Endothelial cell of umbilical vein (primary cell): ENCODE measurements at regions not wholly inside any gene's neighbourhood (a gene's known extent, or its start where the extent isn't known, plus 50 kb on each side); places are given as distances from the start of the nearest gene placed in this dataset.

Experiments used
- BruUV-seq: library from RNA; stranded (reverse); fragments of 400-500 nt; replicated peaks from 2 replicates; lab custom pipeline; 2021; lab: Mats Ljungman, UMichigan
- CTCF ChIA-PET: fragments of 300-600, 350-600 bp; sonication (Branson Sonifier 250); formaldehyde crosslinking; loops from one replicate; lab custom pipeline; 2021; ENCODE audit warnings: antibody characterized with exemption, inconsistent platforms; lab: Charles Lee
- POLR2A ChIA-PET: fragments of 300-600, 350-600 bp; sonication (Branson Sonifier 250); formaldehyde crosslinking; loops from one replicate; lab custom pipeline; 2021; ENCODE audit warnings: antibody characterized with exemption, inconsistent platforms; lab: Charles Lee
- DNase-seq: peaks from one replicate; pipeline ENCODE4 v3.0.0-alpha.2; 2011; ENCODE audit warnings: low read depth, low spot score
- FAIRE-seq: peaks from 2 replicates; lab custom pipeline; 2011; peaks lifted over from hg19 to GRCh38; lab: Jason Lieb, UNC
- H2AFZ ChIP-seq: 2 replicates; pipeline ENCODE4 v1.6.0; 2012; ENCODE audit warnings: low read depth, low read length, control low read depth, inconsistent platforms
- H3K27ac ChIP-seq: 2 replicates; pipeline ENCODE4 v1.5.1; 2011; ENCODE audit warnings: low read depth, mild to moderate bottlenecking, control low read depth, low read length, moderate library complexity; ENCODE audit not compliant: insufficient read depth
- H3K27me3 ChIP-seq, 2 experiments: 2 replicates each; pipeline versions ENCODE4 v1.6.0 to v1.6.1; 2011; ENCODE audit warnings: low read length in 2 of 2, mixed read lengths in 1 of 2; ENCODE audit not compliant: control insufficient read depth in 2 of 2, insufficient read depth in 2 of 2
- H3K36me3 ChIP-seq, 2 experiments: 2 replicates in 1 of 2; 3 replicates in 1 of 2; pipeline ENCODE4 v1.5.1; 2011; ENCODE audit warnings: low read length in 2 of 2, mild to moderate bottlenecking in 1 of 2, moderate library complexity in 1 of 2; ENCODE audit not compliant: control insufficient read depth in 2 of 2, insufficient read depth in 2 of 2; ENCODE audit errors: extremely low read depth in 1 of 2
- H3K4me1 ChIP-seq: 3 replicates; pipeline ENCODE4 v1.5.1; 2011; ENCODE audit warnings: mild to moderate bottlenecking, low read length; ENCODE audit not compliant: control insufficient read depth, insufficient read depth; ENCODE audit errors: extremely low read depth
- H3K4me2 ChIP-seq: 2 replicates; pipeline ENCODE4 v1.6.1; 2011; ENCODE audit warnings: low read length, control low read depth, mixed read lengths; ENCODE audit not compliant: insufficient read depth
- H3K4me3 ChIP-seq, 3 experiments: fragments of 200-600 bp in 1 of 3; sonication (generic), shearing (Covaris generic) in 1 of 3; replicated peaks in 1 of 3; 2 replicates each; pipeline ENCODE4 v1.5.1; 2011 to 2016; ENCODE audit warnings: control low read depth in 3 of 3, low read length in 3 of 3, mild to moderate bottlenecking in 2 of 3, inconsistent platforms in 1 of 3, low read depth in 1 of 3, moderate library complexity in 1 of 3; ENCODE audit not compliant: insufficient read depth in 1 of 3
- H3K79me2 ChIP-seq: 2 replicates; pipeline ENCODE4 v1.6.0; 2012; ENCODE audit warnings: low read length, inconsistent platforms; ENCODE audit not compliant: control insufficient read depth, insufficient read depth
- H3K9ac ChIP-seq: replicated peaks from 2 replicates; pipeline ENCODE3; 2011; ENCODE audit warnings: low read length, control low read depth; ENCODE audit not compliant: insufficient read depth; ENCODE audit errors: extremely low read depth
- H3K9me1 ChIP-seq: replicated peaks from 3 replicates; pipeline ENCODE4 v1.6.0; 2011; ENCODE audit warnings: mild to moderate bottlenecking, low read length; ENCODE audit not compliant: control insufficient read depth, insufficient read depth; ENCODE audit errors: extremely low read depth
- H3K9me3 ChIP-seq: replicated peaks from 2 replicates; pipeline ENCODE4 v1.5.1; 2012; ENCODE audit warnings: low read length, inconsistent platforms; ENCODE audit not compliant: control insufficient read depth, insufficient read depth
- H4K20me1 ChIP-seq: replicated peaks from 2 replicates; pipeline ENCODE3; 2011; ENCODE audit warnings: mild to moderate bottlenecking, low read length; ENCODE audit not compliant: control insufficient read depth, insufficient read depth; ENCODE audit errors: extremely low read depth
- EZH2 ChIP-seq: IDR thresholded peaks from 2 replicates; pipeline ENCODE4 v1.6.1; 2012; ENCODE audit warnings: borderline replicate concordance, low read depth, mild to moderate bottlenecking, moderate library complexity, low read length, inconsistent platforms; ENCODE audit not compliant: severe bottlenecking
- FOS ChIP-seq: IDR thresholded peaks from 2 replicates; pipeline ENCODE4 v1.6.1; 2011; ENCODE audit warnings: mild to moderate bottlenecking, low read length, moderate library complexity, borderline replicate concordance; ENCODE audit not compliant: insufficient read depth
- GATA2 ChIP-seq: IDR thresholded peaks from 2 replicates; pipeline ENCODE4 v1.7.0; 2011; ENCODE audit warnings: low read depth, mild to moderate bottlenecking, moderate library complexity, mixed read lengths, low read length; ENCODE audit not compliant: insufficient read length, insufficient read depth
- JUN ChIP-seq: IDR thresholded peaks from 2 replicates; pipeline ENCODE4 v1.6.1; 2011; ENCODE audit warnings: borderline replicate concordance, low read depth; ENCODE audit not compliant: insufficient read length, insufficient read depth
- MYC ChIP-seq: IDR thresholded peaks from one replicate; pipeline ENCODE4 v1.6.1; 2011; ENCODE audit warnings: mild to moderate bottlenecking, low read depth, low read length
- POLR2A ChIP-seq: IDR thresholded peaks from 2 replicates; pipeline ENCODE4 v1.6.1; 2012; ENCODE audit warnings: low read depth, mild to moderate bottlenecking, control low read depth, low read length
- POLR2AphosphoS5 ChIP-seq: IDR thresholded peaks from 2 replicates; pipeline ENCODE4 v1.6.1; 2012; ENCODE audit warnings: low read depth, mild to moderate bottlenecking, control low read depth, low read length, moderate library complexity; ENCODE audit not compliant: insufficient read depth
- dilution Hi-C: fragments of 300-500 bp; cut with MboI; formaldehyde crosslinking; loops from one replicate; pipeline ENCODE4 v1.15.0; 2019; ENCODE audit warnings: low sequenced_read_pairs; ENCODE audit not compliant: extremely low pct_ligation_motif_present
- intact Hi-C: fragments of 100-400 bp; cut with micrococcal nuclease; formaldehyde crosslinking; loops from one replicate; pipeline ENCODE4 v1.10.0; 2022
- TF ChIP-seq, protein P1 (sequence below): IDR thresholded peaks from 2 replicates; pipeline ENCODE4 v1.6.1; 2011; ENCODE audit not compliant: insufficient read depth, insufficient read length
- TF ChIP-seq, protein P2 (sequence below), 2 donors: IDR thresholded peaks; 1 replicate in 1 of 2; 2 replicates in 1 of 2; pipeline ENCODE4 v1.5.1; 2011; ENCODE audit warnings: low read length in 2 of 2, mild to moderate bottlenecking in 2 of 2, moderate library complexity in 2 of 2, control low read depth in 1 of 2, inconsistent platforms in 1 of 2, low read depth in 1 of 2; ENCODE audit not compliant: insufficient read depth in 1 of 2; ENCODE audit errors: extremely low read depth in 1 of 2

DNA sequence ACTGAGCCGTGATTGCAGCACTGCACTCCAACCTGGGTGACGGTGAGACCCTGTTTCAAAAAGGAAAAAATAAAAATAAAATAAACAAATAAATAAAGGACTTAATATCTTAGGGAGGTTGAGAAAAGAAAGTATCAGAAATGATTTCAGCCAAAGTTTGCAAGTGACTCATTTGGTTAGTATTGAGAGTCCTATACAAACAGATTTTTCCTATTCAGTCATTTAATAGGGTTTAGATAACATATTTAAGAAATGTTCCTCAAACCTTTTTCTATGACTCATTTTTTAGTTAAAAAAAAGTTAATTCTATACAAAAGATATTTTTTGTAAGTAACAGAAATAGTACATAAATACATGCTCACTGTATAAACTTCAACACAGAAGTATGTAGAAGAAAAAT is 235.1 kb downstream of the GJA1 start:
- H3K27me3 ChIP-seq, result no peaks in the 10 kb centered on the region
- no peaks in the 10 kb centered on the region for H4K20me1 ChIP-seq
- no peak overlapping the region for H2AFZ ChIP-seq
- H3K4me2 ChIP-seq, result no peak overlapping the region
- ChIA-PET POLR2A (interaction anchor here (0.7 kb wide), 1 partner anchor 17 kb away, joined by 3 read pairs; no protein-coding TSS in a partner anchor), CTCF (interaction anchor here (1.8 kb wide), 1 partner anchor 179 kb away, joined by 8 read pairs; no protein-coding TSS in a partner anchor)
- FAIRE-seq (no peak), DNase-seq (no peak)
- H3K4me3 ChIP-seq, result no peak overlapping the region
- peaks cover 14% of the 10 kb centered on the region for H3K4me1 ChIP-seq
- no peak overlapping the region for H3K9ac ChIP-seq
- no peaks in the 10 kb centered on the region for H3K36me3 ChIP-seq
- intact Hi-C loops (no loop called here), dilution Hi-C loops (no loop called here)
- no peaks in the 10 kb centered on the region for H3K79me2 ChIP-seq
- no TSS peak for BruUV-seq
- no peaks in the 10 kb centered on the region for H3K9me1 ChIP-seq
- TF ChIP-seq FOS (peak; percentile 44), JUN (no peak)
- H3K27ac ChIP-seq, result no peak overlapping the region
- no peaks in the 10 kb centered on the region for H3K9me3 ChIP-seq

- DNase-seq (no peak), FAIRE-seq (no peak)
- TF ChIP-seq JUN (no peak), MYC (no peak), POLR2A (no peak), GATA2 (no peak), EZH2 (no peak), FOS (no peak), POLR2AphosphoS5 (no peak)
- TF ChIP-seq, protein P1, sequence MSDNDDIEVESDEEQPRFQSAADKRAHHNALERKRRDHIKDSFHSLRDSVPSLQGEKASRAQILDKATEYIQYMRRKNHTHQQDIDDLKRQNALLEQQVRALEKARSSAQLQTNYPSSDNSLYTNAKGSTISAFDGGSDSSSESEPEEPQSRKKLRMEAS, result no peak
- TF ChIP-seq, protein P2, sequence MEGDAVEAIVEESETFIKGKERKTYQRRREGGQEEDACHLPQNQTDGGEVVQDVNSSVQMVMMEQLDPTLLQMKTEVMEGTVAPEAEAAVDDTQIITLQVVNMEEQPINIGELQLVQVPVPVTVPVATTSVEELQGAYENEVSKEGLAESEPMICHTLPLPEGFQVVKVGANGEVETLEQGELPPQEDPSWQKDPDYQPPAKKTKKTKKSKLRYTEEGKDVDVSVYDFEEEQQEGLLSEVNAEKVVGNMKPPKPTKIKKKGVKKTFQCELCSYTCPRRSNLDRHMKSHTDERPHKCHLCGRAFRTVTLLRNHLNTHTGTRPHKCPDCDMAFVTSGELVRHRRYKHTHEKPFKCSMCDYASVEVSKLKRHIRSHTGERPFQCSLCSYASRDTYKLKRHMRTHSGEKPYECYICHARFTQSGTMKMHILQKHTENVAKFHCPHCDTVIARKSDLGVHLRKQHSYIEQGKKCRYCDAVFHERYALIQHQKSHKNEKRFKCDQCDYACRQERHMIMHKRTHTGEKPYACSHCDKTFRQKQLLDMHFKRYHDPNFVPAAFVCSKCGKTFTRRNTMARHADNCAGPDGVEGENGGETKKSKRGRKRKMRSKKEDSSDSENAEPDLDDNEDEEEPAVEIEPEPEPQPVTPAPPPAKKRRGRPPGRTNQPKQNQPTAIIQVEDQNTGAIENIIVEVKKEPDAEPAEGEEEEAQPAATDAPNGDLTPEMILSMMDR (IDR thresholded peaks at IDR 0.05; ENCODE audit: extremely low read depth in 1 of 2, insufficient read depth in 1 of 2, low read depth in 1 of 2, low read length in 2 of 2), result no peak
- no peaks in the 10 kb centered on the region for H3K36me3 ChIP-seq
- no peaks in the 10 kb centered on the region for H4K20me1 ChIP-seq
- H3K9ac ChIP-seq, result no peak overlapping the region
- intact Hi-C loops, result no loop called here
- H3K79me2 ChIP-seq, result no peaks in the 10 kb centered on the region
- H3K27ac ChIP-seq, result no peak overlapping the region
- CTCF ChIA-PET, result no interaction called here
- H3K27me3 ChIP-seq, result no peaks in the 10 kb centered on the region
- no TSS peak for BruUV-seq
- H3K9me1 ChIP-seq, result no peaks in the 10 kb centered on the region
- no peak overlapping the region for H3K4me2 ChIP-seq
- no peak overlapping the region for H3K4me3 ChIP-seq
- dilution Hi-C loops, result no loop called here
- POLR2A ChIA-PET, result no interaction called here
- no peak overlapping the region for H2AFZ ChIP-seq
- H3K4me1 ChIP-seq, result no peaks in the 10 kb centered on the region
- no peaks in the 10 kb centered on the region for H3K9me3 ChIP-seq
Measured at GRCh38 chr6:121677571-121677970, 242.1 kb downstream of the GJA1 start.
